8988T (cell line): ENCODE measurements at regions not wholly inside any gene's neighbourhood (a gene's known extent, or its start where the extent isn't known, plus 50 kb on each side); places are given as distances from the start of the nearest gene placed in this dataset.

Experiments
- DNase-seq: peaks from one replicate; pipeline ENCODE4 v3.0.0; 2011

- no peak for DNase-seq
Observed at GRCh38 chr1:88284066-88284465, 400.0 kb upstream of the PKN2 start.

- no peak for DNase-seq
Observed at GRCh38 chr1:88284666-88285366, 399.3 kb upstream of the PKN2 start.

- no peak for DNase-seq
Observed at GRCh38 chr1:88286716-88287115, 397.4 kb upstream of the PKN2 start.

GRCh38 chr1:88288571-88288970 is 395.5 kb upstream of the PKN2 start:
- no peak for DNase-seq

- DNase-seq = no peak
Observed at GRCh38 chr1:88289401-88290102, 394.5 kb upstream of the PKN2 start.

- DNase-seq = no peak
Observed at GRCh38 chr1:88291611-88292354, 392.3 kb upstream of the PKN2 start.

- no peak for DNase-seq
Observed at GRCh38 chr1:88293691-88294190, 390.3 kb upstream of the PKN2 start.

- DNase-seq = no peak
Observed at GRCh38 chr1:88296227-88296626, 387.8 kb upstream of the PKN2 start.

- no peak for DNase-seq
Observed at GRCh38 chr1:88296642-88297041, 387.4 kb upstream of the PKN2 start.

- DNase-seq = no peak
Observed at GRCh38 chr1:88298506-88298905, 385.6 kb upstream of the PKN2 start.

GRCh38 chr1:88300752-88301263 is 383.3 kb upstream of the PKN2 start:
- no peak for DNase-seq

- no peak for DNase-seq
Observed at GRCh38 chr1:88302843-88303486, 381.1 kb upstream of the PKN2 start.

GRCh38 chr1:88311265-88311664 is 372.8 kb upstream of the PKN2 start:
- no peak for DNase-seq

- no peak for DNase-seq
Observed at GRCh38 chr1:88311907-88312306, 372.2 kb upstream of the PKN2 start.

GRCh38 chr1:88317396-88317795 is 366.7 kb upstream of the PKN2 start:
- no peak for DNase-seq

- no peak for DNase-seq
Observed at GRCh38 chr1:88318740-88319139, 365.3 kb upstream of the PKN2 start.

GRCh38 chr1:88320291-88320690 is 363.8 kb upstream of the PKN2 start:
- no peak for DNase-seq

- DNase-seq = no peak
Observed at GRCh38 chr1:88321706-88322105, 362.4 kb upstream of the PKN2 start.

- DNase-seq = no peak
Observed at GRCh38 chr1:88324899-88325298, 359.2 kb upstream of the PKN2 start.

- no peak for DNase-seq
Observed at GRCh38 chr1:88327391-88328267, 356.4 kb upstream of the PKN2 start.

- DNase-seq = no peak
Observed at GRCh38 chr1:88330201-88330600, 353.9 kb upstream of the PKN2 start.

GRCh38 chr1:88333086-88333695 is 350.9 kb upstream of the PKN2 start:
- DNase-seq = no peak
